Activated T-cell treated with anti-CD3 and anti-CD28 coated beads, Interleukin-2, amount 50 U/mL, for 24 hours (primary cell): ENCODE measurements at regions not wholly inside any gene's neighbourhood (a gene's known extent, or its start where the extent isn't known, plus 50 kb on each side); places are given as distances from the start of the nearest gene placed in this dataset.

Experiments
- DNase-seq: peaks from one replicate; pipeline ENCODE4 v3.0.0-alpha.2; 2020
- H3K27ac Mint-ChIP-seq: 2 replicates; pipeline ENCODE4 v1.8.0; 2020; ENCODE audit warnings: mild to moderate bottlenecking, mixed read lengths
- H3K27me3 Mint-ChIP-seq: 2 replicates; pipeline ENCODE4 v1.8.0; 2020; ENCODE audit warnings: mixed read lengths
- H3K36me3 Mint-ChIP-seq: 2 replicates; pipeline ENCODE4 v1.8.0; 2020; ENCODE audit warnings: low read depth, mixed read lengths
- H3K4me1 Mint-ChIP-seq: 2 replicates; pipeline ENCODE4 v1.8.0; 2020; ENCODE audit warnings: low read depth, mixed read lengths
- H3K4me3 Mint-ChIP-seq: 2 replicates; pipeline ENCODE4 v1.8.0; 2020; ENCODE audit warnings: mild to moderate bottlenecking, moderate library complexity, mixed read lengths
- H3K9me3 Mint-ChIP-seq: 2 replicates; pipeline ENCODE4 v1.8.0; 2020; ENCODE audit warnings: mixed read lengths

DNA sequence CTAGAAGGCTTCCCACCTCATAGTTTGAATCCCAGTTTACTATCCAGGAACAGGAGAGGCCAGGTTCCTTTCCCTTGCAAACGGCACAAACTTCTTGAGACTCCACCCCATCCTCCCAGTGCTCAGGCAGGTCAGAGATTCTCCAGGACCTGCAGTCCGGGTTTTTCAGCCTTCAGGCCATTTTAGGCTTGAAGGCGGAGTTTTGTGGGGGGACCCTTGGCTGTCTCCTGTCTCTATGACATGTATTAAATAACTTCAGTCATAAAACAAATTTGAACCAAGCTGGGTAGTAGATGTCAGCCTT lies 230.1 kb downstream of the NFATC2 start:
- Mint-ChIP-seq H3K36me3 (no peaks in the 10 kb centered on the region), H3K27me3 (peaks cover 10% of the 10 kb centered on the region), H3K4me1 (no peaks in the 10 kb centered on the region), H3K27ac (no peak overlapping the region), H3K4me3 (no peak overlapping the region), H3K9me3 (peaks cover 4% of the 10 kb centered on the region)
- DNase-seq, result no peak

- Mint-ChIP-seq H3K4me3 (no peak overlapping the region), H3K27ac (no peak overlapping the region), H3K27me3 (peaks cover 11% of the 10 kb centered on the region), H3K9me3 (peaks cover 4% of the 10 kb centered on the region), H3K36me3 (no peaks in the 10 kb centered on the region), H3K4me1 (no peaks in the 10 kb centered on the region)
- DNase-seq, result no peak
Measured at GRCh38 chr20:51311636-51312479, 230.7 kb downstream of the NFATC2 start.

- no peak for DNase-seq
- H3K36me3 Mint-ChIP-seq, result no peaks in the 10 kb centered on the region
- peaks cover 13% of the 10 kb centered on the region for H3K27me3 Mint-ChIP-seq
Measured at GRCh38 chr20:51310216-51310615, 232.3 kb downstream of the NFATC2 start.

DNA sequence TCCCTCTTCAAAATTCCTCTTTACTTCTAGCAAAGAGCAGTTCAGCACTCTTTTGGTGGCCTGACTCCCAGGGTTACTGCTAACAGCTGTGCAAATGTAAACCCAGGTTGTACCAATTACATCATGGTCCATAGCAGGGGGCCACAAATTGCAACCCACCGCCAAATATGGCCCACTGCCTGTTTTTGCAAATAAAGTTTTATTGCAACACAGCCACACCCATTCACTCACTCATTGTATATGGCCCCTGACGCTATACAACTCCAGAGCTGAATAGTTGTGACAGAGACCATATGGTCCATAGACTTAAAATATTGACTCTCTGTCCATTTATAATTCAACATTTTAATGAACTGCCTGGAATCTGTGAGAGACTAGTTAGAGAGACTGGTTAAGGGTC lies 233.4 kb downstream of the NFATC2 start:
- no peaks in the 10 kb centered on the region for H3K4me1 Mint-ChIP-seq
- peaks cover 15% of the 10 kb centered on the region for H3K27me3 Mint-ChIP-seq
- H3K9me3 Mint-ChIP-seq, result no peaks in the 10 kb centered on the region
- H3K36me3 Mint-ChIP-seq, result no peaks in the 10 kb centered on the region
- H3K27ac Mint-ChIP-seq, result no peak overlapping the region
- DNase-seq, result no peak
- H3K4me3 Mint-ChIP-seq, result no peak overlapping the region

More at GRCh38 chr20:51310216-51310615, 232.3 kb downstream of the NFATC2 start:
- Mint-ChIP-seq H3K4me3 (no peak overlapping the region), H3K4me1 (no peaks in the 10 kb centered on the region), H3K27ac (no peak overlapping the region), H3K9me3 (no peaks in the 10 kb centered on the region)

GRCh38 chr20:51306521-51307358 lies 235.8 kb downstream of the NFATC2 start:
- H3K9me3 Mint-ChIP-seq, result no peaks in the 10 kb centered on the region
- no peaks in the 10 kb centered on the region for H3K36me3 Mint-ChIP-seq
- H3K4me3 Mint-ChIP-seq, result no peak overlapping the region
- H3K4me1 Mint-ChIP-seq, result no peaks in the 10 kb centered on the region
- peak; percentile 85 for DNase-seq
- no peak overlapping the region for H3K27ac Mint-ChIP-seq
- peaks cover 15% of the 10 kb centered on the region for H3K27me3 Mint-ChIP-seq

DNA sequence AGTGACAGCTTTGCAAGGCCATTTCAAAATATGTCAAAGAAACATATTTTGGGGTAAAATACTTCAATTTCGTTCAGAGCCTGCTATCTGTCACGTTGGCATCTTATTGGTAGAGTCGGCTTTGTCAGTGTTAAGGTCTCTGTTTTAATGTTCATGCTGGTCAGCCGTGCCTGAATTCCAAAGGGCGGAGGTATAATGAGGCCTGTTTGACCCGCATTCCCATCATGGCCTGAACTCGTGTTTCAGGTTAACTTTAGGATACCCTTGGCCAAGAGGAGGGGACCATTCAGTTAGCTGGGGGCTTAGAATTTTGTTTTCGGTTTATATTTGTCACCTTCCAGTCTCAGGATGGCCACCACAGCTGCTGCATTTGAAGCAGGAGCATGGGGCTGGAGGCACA lies 236.4 kb downstream of the NFATC2 start:
- Mint-ChIP-seq H3K9me3 (no peaks in the 10 kb centered on the region), H3K27ac (no peak overlapping the region), H3K36me3 (no peaks in the 10 kb centered on the region), H3K4me3 (no peak overlapping the region), H3K27me3 (peaks cover 15% of the 10 kb centered on the region), H3K4me1 (no peaks in the 10 kb centered on the region)
- no peak for DNase-seq

- H3K27ac Mint-ChIP-seq, result no peak overlapping the region
- H3K4me3 Mint-ChIP-seq, result no peak overlapping the region
- DNase-seq, result no peak
- H3K36me3 Mint-ChIP-seq, result no peaks in the 10 kb centered on the region
- peaks cover 15% of the 10 kb centered on the region for H3K27me3 Mint-ChIP-seq
- H3K4me1 Mint-ChIP-seq, result no peaks in the 10 kb centered on the region
- no peaks in the 10 kb centered on the region for H3K9me3 Mint-ChIP-seq
Measured at GRCh38 chr20:51305316-51306052, 237.0 kb downstream of the NFATC2 start.

GRCh38 chr20:51303731-51304670 lies 238.5 kb downstream of the NFATC2 start:
- H3K27me3 Mint-ChIP-seq, result peaks cover 9% of the 10 kb centered on the region
- no peak for DNase-seq
- no peaks in the 10 kb centered on the region for H3K9me3 Mint-ChIP-seq
- H3K4me3 Mint-ChIP-seq, result no peak overlapping the region
- H3K4me1 Mint-ChIP-seq, result no peaks in the 10 kb centered on the region
- H3K27ac Mint-ChIP-seq, result no peak overlapping the region
- H3K36me3 Mint-ChIP-seq, result no peaks in the 10 kb centered on the region

DNA sequence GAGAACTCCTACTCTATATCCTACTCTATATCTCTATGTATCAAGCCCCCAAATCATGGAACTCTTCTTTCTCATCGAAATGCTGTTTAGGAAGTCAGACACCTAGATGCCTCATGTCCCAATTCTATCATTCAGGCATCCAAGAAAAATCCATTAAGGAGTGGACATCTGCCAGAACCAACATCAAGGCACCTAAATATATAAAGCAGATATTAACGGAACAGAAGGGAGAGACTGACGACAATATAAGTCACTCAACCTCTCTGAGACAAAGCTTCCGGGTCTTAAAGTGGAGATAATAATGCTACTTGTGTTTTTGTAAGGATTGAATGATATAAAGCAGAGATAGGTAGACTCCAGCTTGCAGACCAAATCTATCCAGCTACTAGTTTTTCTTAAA lies 241.5 kb downstream of the NFATC2 start:
- Mint-ChIP-seq H3K36me3 (no peaks in the 10 kb centered on the region), H3K4me3 (no peak overlapping the region), H3K27me3 (peaks cover 9% of the 10 kb centered on the region), H3K9me3 (no peaks in the 10 kb centered on the region), H3K27ac (no peak overlapping the region), H3K4me1 (no peaks in the 10 kb centered on the region)
- DNase-seq, result no peak

DNA sequence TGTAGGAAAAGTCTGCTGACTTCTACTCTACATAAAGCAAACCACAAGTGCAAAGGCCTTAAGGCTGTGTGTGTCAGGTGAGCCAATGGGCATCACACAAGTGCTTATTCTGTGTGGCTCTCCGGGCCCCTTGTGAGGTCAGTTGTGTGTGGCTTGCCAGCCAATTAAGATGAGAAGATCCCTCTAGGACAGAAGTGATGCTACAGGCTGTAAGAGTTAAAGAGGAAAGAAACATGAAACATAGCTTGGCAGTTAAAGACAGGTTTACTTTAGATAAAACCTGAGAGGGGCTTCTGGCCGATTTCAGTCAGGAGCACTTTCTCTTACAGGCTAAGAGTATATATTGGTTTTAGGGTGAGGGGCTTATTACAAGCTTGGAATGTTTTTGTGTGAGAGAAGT lies 242.4 kb downstream of the NFATC2 start:
- no peaks in the 10 kb centered on the region for H3K9me3 Mint-ChIP-seq
- H3K4me1 Mint-ChIP-seq, result no peaks in the 10 kb centered on the region
- H3K27me3 Mint-ChIP-seq, result peaks cover 10% of the 10 kb centered on the region
- no peaks in the 10 kb centered on the region for H3K36me3 Mint-ChIP-seq
- H3K4me3 Mint-ChIP-seq, result no peak overlapping the region
- DNase-seq, result no peak
- no peak overlapping the region for H3K27ac Mint-ChIP-seq

DNA sequence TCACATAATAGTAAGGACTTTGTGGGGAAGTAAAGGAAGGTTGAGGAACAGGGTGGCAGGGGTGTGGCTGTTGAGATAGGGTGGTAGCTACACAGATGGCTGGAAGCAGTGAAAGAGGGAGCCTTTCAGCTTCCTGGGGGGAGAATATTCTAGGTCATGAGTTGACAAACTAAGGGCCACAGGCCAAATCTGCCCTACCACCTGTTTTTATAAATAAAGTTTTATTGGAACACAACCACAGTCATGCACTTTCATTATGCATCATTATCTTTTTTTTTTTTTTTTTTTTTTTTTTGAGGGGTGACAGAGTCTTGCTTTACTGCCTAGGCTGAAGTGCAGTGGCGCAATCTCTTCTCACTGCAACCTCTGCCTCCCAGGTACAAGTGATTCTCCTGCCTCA lies 243.1 kb downstream of the NFATC2 start:
- no peak for DNase-seq

GRCh38 chr20:51298141-51298749 lies 244.3 kb downstream of the NFATC2 start:
- no peaks in the 10 kb centered on the region for H3K9me3 Mint-ChIP-seq
- DNase-seq, result no peak
- H3K27ac Mint-ChIP-seq, result no peak overlapping the region
- no peak overlapping the region for H3K4me3 Mint-ChIP-seq
- no peaks in the 10 kb centered on the region for H3K36me3 Mint-ChIP-seq
- no peaks in the 10 kb centered on the region for H3K4me1 Mint-ChIP-seq
- H3K27me3 Mint-ChIP-seq, result peaks cover 12% of the 10 kb centered on the region

More for the DNA sequence above, 243.1 kb downstream of the NFATC2 start:
- no peaks in the 10 kb centered on the region for H3K9me3 Mint-ChIP-seq
- H3K36me3 Mint-ChIP-seq, result no peaks in the 10 kb centered on the region
- peaks cover 11% of the 10 kb centered on the region for H3K27me3 Mint-ChIP-seq
- no peak overlapping the region for H3K4me3 Mint-ChIP-seq
- no peaks in the 10 kb centered on the region for H3K4me1 Mint-ChIP-seq
- H3K27ac Mint-ChIP-seq, result no peak overlapping the region

DNA sequence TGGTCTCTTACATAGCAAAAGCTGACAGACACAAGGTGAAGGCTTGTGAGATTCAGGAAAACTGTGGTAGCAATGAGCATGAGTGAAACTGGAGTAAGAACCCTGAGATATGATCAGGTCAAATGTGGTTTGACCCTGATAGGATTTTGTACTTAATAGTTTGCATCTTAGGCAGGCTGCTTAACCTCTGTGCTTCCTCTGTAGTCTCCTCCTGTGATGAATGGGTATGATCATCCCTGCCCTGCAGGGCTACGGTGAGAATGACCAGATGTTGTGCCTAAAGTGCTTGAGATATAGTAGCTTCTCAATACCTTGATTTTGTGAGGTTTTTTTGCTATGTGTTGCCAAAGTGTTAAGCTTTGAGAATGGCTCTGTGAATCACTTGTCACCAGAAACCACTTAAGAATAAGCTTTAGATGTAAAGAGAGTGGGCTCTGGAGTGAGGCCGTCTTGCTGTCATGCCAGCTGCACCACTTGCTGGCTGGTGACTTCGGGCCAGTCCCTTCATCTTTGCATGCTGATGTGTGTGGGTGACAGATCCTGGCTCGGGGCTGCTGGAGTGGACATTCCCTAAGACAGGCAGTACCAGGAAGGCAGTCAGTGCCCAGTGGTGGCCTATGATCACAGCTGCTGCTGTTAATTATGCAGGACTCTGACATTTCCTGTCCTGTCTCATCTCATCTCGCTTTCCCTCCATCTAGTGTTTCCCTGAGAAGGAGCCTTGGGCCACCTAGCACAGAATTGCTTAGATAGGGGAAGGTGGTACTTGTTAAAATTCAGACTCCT lies 254.7 kb downstream of the NFATC2 start:
- H3K9me3 Mint-ChIP-seq, result no peaks in the 10 kb centered on the region
- no peak overlapping the region for H3K4me3 Mint-ChIP-seq
- peaks cover 12% of the 10 kb centered on the region for H3K27me3 Mint-ChIP-seq
- no peak overlapping the region for H3K27ac Mint-ChIP-seq
- H3K36me3 Mint-ChIP-seq, result no peaks in the 10 kb centered on the region
- no peak for DNase-seq
- H3K4me1 Mint-ChIP-seq, result no peaks in the 10 kb centered on the region
